IMR-90 (cell line): ENCODE measurements at regions not wholly inside any gene's neighbourhood (a gene's known extent, or its start where the extent isn't known, plus 50 kb on each side); places are given as distances from the start of the nearest gene placed in this dataset.

Source experiments
- ATAC-seq: fragments of 200-7000 bp; cut with Tn5 transposase; 2 replicates; pipeline ENCODE4 v1.9.1; 2020; ENCODE audit warnings: low read depth, mild to moderate bottlenecking, moderate library complexity
- BruUV-seq: library from RNA; stranded (reverse); fragments of 400-500 nt; replicated peaks from 2 replicates; lab custom pipeline; 2021; lab: Mats Ljungman, UMichigan
- CTCF ChIA-PET: fragments of 300-600 bp; formaldehyde crosslinking; extraction: SDS; loops from one replicate; lab custom pipeline; 2021; ENCODE audit warnings: antibody characterized with exemption; lab: Yijun Ruan, JAX
- POLR2A ChIA-PET: fragments of 300-600 bp; sonication (Branson Sonifier 250); formaldehyde crosslinking; loops from one replicate; lab custom pipeline; 2022; ENCODE audit warnings: antibody characterized with exemption; ENCODE audit not compliant: unreplicated experiment; lab: Charles Lee
- DNase-seq: peaks from one replicate; pipeline ENCODE4 v3.0.0; 2013
- H2AFZ ChIP-seq: replicated peaks from 2 replicates; pipeline ENCODE3; 2013; ENCODE audit warnings: low read length, mild to moderate bottlenecking; ENCODE audit not compliant: poor library complexity
- H2AK5ac ChIP-seq: 2 replicates; pipeline ENCODE4 v1.6.1; 2013; ENCODE audit warnings: low read depth, low read length, inconsistent platforms
- H2AK9ac ChIP-seq: replicated peaks from 2 replicates; pipeline ENCODE3; 2013; ENCODE audit warnings: mild to moderate bottlenecking, low read depth, low read length, moderate library complexity; ENCODE audit not compliant: poor library complexity
- H2BK120ac ChIP-seq: 2 replicates; pipeline ENCODE4 v1.6.1; 2013; ENCODE audit warnings: low read depth, low read length, inconsistent platforms
- H2BK15ac ChIP-seq: 3 replicates; pipeline ENCODE4 v1.6.1; 2013; ENCODE audit warnings: low read depth, low read length, inconsistent platforms
- H2BK20ac ChIP-seq: 2 replicates; pipeline ENCODE4 v1.6.1; 2013; ENCODE audit warnings: low read depth, mild to moderate bottlenecking, inconsistent platforms, low read length, moderate library complexity
- H2BK5ac ChIP-seq: 2 replicates; pipeline ENCODE4 v1.6.1; 2013; ENCODE audit warnings: mild to moderate bottlenecking, low read depth, low read length, inconsistent platforms; ENCODE audit not compliant: poor library complexity, severe bottlenecking
- H3K14ac ChIP-seq: replicated peaks from 2 replicates; pipeline ENCODE4 v1.6.1; 2013; ENCODE audit warnings: low read depth, low read length, inconsistent platforms
- H3K18ac ChIP-seq: 2 replicates; pipeline ENCODE4 v1.6.1; 2013; ENCODE audit warnings: low read depth, low read length, control low read depth
- H3K23ac ChIP-seq: 2 replicates; pipeline ENCODE4 v1.6.1; 2013; ENCODE audit warnings: low read depth, low read length, inconsistent platforms
- H3K27ac ChIP-seq: 2 replicates; pipeline ENCODE4 v1.5.1; 2013; ENCODE audit warnings: mild to moderate bottlenecking, control low read depth, low read length; ENCODE audit not compliant: insufficient read depth
- H3K27me3 ChIP-seq: 2 replicates; pipeline ENCODE4 v1.6.1; 2013; ENCODE audit warnings: low read length; ENCODE audit not compliant: control insufficient read depth, insufficient read depth
- H3K36me3 ChIP-seq: 2 replicates; pipeline ENCODE4 v1.6.1; 2013; ENCODE audit warnings: low read length, mixed read lengths; ENCODE audit not compliant: control insufficient read depth, insufficient read depth
- H3K4ac ChIP-seq: 2 replicates; pipeline ENCODE4 v1.6.1; 2013; ENCODE audit warnings: low read depth, low read length, inconsistent platforms
- H3K4me1 ChIP-seq: 2 replicates; pipeline ENCODE4 v1.6.1; 2013; ENCODE audit warnings: low read length, mixed read lengths; ENCODE audit not compliant: control insufficient read depth, insufficient read depth
- H3K4me2 ChIP-seq: 2 replicates; pipeline ENCODE4 v1.6.1; 2013; ENCODE audit warnings: low read depth, mild to moderate bottlenecking, control low read depth, low read length, moderate library complexity
- H3K4me3 ChIP-seq: 2 replicates; pipeline ENCODE4 v1.5.1; 2013; ENCODE audit warnings: low read depth, mild to moderate bottlenecking, control low read depth, low read length, moderate library complexity; ENCODE audit not compliant: insufficient read depth
- H3K56ac ChIP-seq: 2 replicates; pipeline ENCODE4 v1.6.1; 2013; ENCODE audit warnings: low read length, inconsistent platforms; ENCODE audit not compliant: insufficient read depth; ENCODE audit errors: extremely low read depth
- H3K79me1 ChIP-seq, 2 experiments: 2 replicates each; pipeline ENCODE4 v1.6.1; 2013; ENCODE audit warnings: low read length in 2 of 2, inconsistent platforms in 1 of 2, low read depth in 1 of 2
- H3K9ac ChIP-seq: 2 replicates; pipeline ENCODE4 v1.6.1; 2013; ENCODE audit warnings: low read depth, low read length, control low read depth
- H3K9me1 ChIP-seq: 2 replicates; pipeline ENCODE4 v1.6.1; 2013; ENCODE audit warnings: low read length, inconsistent platforms; ENCODE audit not compliant: insufficient read depth
- H3K9me3 ChIP-seq: 2 replicates; pipeline ENCODE4 v1.6.1; 2013; ENCODE audit warnings: low read length; ENCODE audit not compliant: control insufficient read depth, insufficient read depth
- H4K20me1 ChIP-seq: 2 replicates; pipeline ENCODE4 v1.6.1; 2013; ENCODE audit warnings: low read length, inconsistent platforms; ENCODE audit not compliant: insufficient read depth
- H4K5ac ChIP-seq: 2 replicates; pipeline ENCODE4 v1.6.1; 2013; ENCODE audit warnings: mild to moderate bottlenecking, low read depth, low read length, control low read depth
- H4K8ac ChIP-seq, 2 experiments: 2 replicates each; pipeline ENCODE4 v1.6.1; 2013; ENCODE audit warnings: low read depth in 2 of 2, low read length in 2 of 2, control low read depth in 1 of 2, inconsistent platforms in 1 of 2
- H4K91ac ChIP-seq: 2 replicates; pipeline ENCODE4 v1.6.1; 2013; ENCODE audit warnings: low read depth, low read length, inconsistent platforms; ENCODE audit not compliant: insufficient read depth
- BHLHE40 ChIP-seq: fragments of 150-350 bp; IDR thresholded peaks from 2 replicates; pipeline ENCODE4 v1.6.1; 2016; ENCODE audit warnings: mild to moderate bottlenecking, low read depth, low read length
- CHD1 ChIP-seq: IDR thresholded peaks from 2 replicates; pipeline ENCODE4 v1.6.1; 2012; ENCODE audit warnings: low read depth, low read length, improper control_type of control experiment
- MAZ ChIP-seq: IDR thresholded peaks from 2 replicates; pipeline ENCODE4 v1.6.1; 2012; ENCODE audit warnings: low read depth, mild to moderate bottlenecking, low read length, improper control_type of control experiment, moderate library complexity, borderline replicate concordance
- NFE2L2 ChIP-seq: fragments of 150-350 bp; IDR thresholded peaks from 2 replicates; pipeline ENCODE4 v1.6.1; 2016; ENCODE audit warnings: low read depth, mild to moderate bottlenecking, low read length
- POLR2A ChIP-seq: IDR thresholded peaks from 2 replicates; pipeline ENCODE4 v1.6.1; 2012; ENCODE audit warnings: mild to moderate bottlenecking, low read depth, low read length
- RAD21 ChIP-seq: IDR thresholded peaks from 2 replicates; pipeline ENCODE4 v1.6.1; 2012; ENCODE audit warnings: low read length, improper control_type of control experiment
- WGBS, 2 experiments: methylation state at CpG; one replicate each; pipeline versions ENCODE4 v1.1.5 to v1.1.7; 2013; ENCODE audit warnings: missing lambda C conversion rate in 2 of 2; ENCODE audit not compliant: insufficient read length in 1 of 2; ENCODE audit errors: extremely low coverage in 2 of 2; 5-methylcytosine and 5-hydroxymethylcytosine counted together
- dilution Hi-C: fragments of 300-500 bp; cut with HindIII; formaldehyde crosslinking; loops from one replicate; pipeline ENCODE4 v1.14.3; 2018; ENCODE audit warnings: low sequenced_read_pairs; ENCODE audit not compliant: unreplicated experiment
- in situ Hi-C: fragments of 300-500 bp; cut with MboI; formaldehyde crosslinking; loops from 3 replicates; pipeline ENCODE4 v1.14.3; 2019; ENCODE audit warnings: low sequenced_read_pairs, inconsistent platforms, mixed read lengths
- intact Hi-C: fragments of 100-400 bp; cut with micrococcal nuclease; formaldehyde crosslinking; loops from 2 replicates; pipeline ENCODE4 v1.10.0; 2022
- TF ChIP-seq, protein P1 (sequence below): conservative IDR thresholded peaks from 2 replicates; pipeline ENCODE4 v1.5.1; 2012; ENCODE audit warnings: mild to moderate bottlenecking, low read depth, low read length, improper control_type of control experiment

DNA sequence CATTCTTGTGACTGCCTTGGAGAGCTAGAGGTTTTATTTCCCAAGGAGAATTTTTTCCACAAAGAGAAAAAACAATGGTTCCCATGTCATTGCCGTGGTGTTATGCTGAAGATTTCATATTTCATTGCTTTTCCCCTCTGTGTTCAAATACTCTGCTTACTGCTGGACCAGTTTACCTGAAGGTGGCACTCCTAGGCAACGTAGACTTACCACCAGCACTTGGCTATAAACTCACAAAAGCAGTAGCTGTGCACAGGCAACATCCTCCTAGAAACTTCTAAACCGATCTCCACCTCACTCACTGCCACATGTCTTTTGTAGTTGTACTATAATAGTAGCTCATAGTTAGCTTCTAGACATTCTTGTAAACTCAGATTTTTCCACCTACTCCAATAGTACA lies 1319.7 kb upstream of the CRIM1 start:
- H3K18ac ChIP-seq = no peak overlapping the region
- CTCF ChIA-PET = interaction anchor here (0.6 kb wide), 1 partner anchor 1434 kb away, joined by 3 read pairs; no protein-coding TSS in a partner anchor
- no peak overlapping the region for H3K56ac ChIP-seq
- POLR2A ChIA-PET = interaction anchor here (0.6 kb wide), 1 partner anchor 347 kb away, joined by 5 read pairs; no protein-coding TSS in a partner anchor
- in situ Hi-C loops = no loop called here
- dilution Hi-C loops = no loop called here
- H2AK5ac ChIP-seq = no peak overlapping the region
- no peaks in the 10 kb centered on the region for H4K20me1 ChIP-seq
- no peak overlapping the region for H2AK9ac ChIP-seq
- no peak overlapping the region for H2AFZ ChIP-seq
- H4K5ac ChIP-seq = no peak overlapping the region
- H3K9me3 ChIP-seq = peaks cover 23% of the 10 kb centered on the region
- DNase-seq (no peak), ATAC-seq (no peak)
- H3K14ac ChIP-seq = no peak overlapping the region
- intact Hi-C loops = no loop called here
- no peaks in the 10 kb centered on the region for H3K79me1 ChIP-seq
- no peak overlapping the region for H4K8ac ChIP-seq
- H3K4me2 ChIP-seq = no peak overlapping the region
- no peak overlapping the region for H3K27ac ChIP-seq
- no peak overlapping the region for H4K91ac ChIP-seq
- H3K9ac ChIP-seq = no peak overlapping the region
- no peaks in the 10 kb centered on the region for H3K27me3 ChIP-seq
- no peak overlapping the region for H2BK15ac ChIP-seq
- H3K4me1 ChIP-seq = no peaks in the 10 kb centered on the region
- no peaks in the 10 kb centered on the region for H3K9me1 ChIP-seq
- no peak overlapping the region for H2BK20ac ChIP-seq
- no peak overlapping the region for H3K4ac ChIP-seq
- no peak overlapping the region for H2BK5ac ChIP-seq
- BruUV-seq = no TSS peak
- no CpG with 5 or more reads among the region's 3 CpGs for WGBS, 2 experiments
- no peak overlapping the region for H3K23ac ChIP-seq
- H3K36me3 ChIP-seq = no peaks in the 10 kb centered on the region
- no peak overlapping the region for H3K4me3 ChIP-seq
- H2BK120ac ChIP-seq = no peak overlapping the region
- no peak for TF ChIP-seq RAD21
- TF ChIP-seq, protein P1, sequence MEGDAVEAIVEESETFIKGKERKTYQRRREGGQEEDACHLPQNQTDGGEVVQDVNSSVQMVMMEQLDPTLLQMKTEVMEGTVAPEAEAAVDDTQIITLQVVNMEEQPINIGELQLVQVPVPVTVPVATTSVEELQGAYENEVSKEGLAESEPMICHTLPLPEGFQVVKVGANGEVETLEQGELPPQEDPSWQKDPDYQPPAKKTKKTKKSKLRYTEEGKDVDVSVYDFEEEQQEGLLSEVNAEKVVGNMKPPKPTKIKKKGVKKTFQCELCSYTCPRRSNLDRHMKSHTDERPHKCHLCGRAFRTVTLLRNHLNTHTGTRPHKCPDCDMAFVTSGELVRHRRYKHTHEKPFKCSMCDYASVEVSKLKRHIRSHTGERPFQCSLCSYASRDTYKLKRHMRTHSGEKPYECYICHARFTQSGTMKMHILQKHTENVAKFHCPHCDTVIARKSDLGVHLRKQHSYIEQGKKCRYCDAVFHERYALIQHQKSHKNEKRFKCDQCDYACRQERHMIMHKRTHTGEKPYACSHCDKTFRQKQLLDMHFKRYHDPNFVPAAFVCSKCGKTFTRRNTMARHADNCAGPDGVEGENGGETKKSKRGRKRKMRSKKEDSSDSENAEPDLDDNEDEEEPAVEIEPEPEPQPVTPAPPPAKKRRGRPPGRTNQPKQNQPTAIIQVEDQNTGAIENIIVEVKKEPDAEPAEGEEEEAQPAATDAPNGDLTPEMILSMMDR = no peak
- TF ChIP-seq CHD1 = no peak
- no peak for TF ChIP-seq NFE2L2
- no peak for TF ChIP-seq POLR2A
- no peak for TF ChIP-seq BHLHE40
- no peak for TF ChIP-seq MAZ
